ENCODE measurements at regions not wholly inside any gene's neighbourhood (a gene's known extent, or its start where the extent isn't known, plus 50 kb on each side); places are given as distances from the start of the nearest gene placed in this dataset.

GRCh38 chr6:44057238-44057930, 69.9 kb downstream of the MRPL14 start (continued):
- TF ChIP-seq KLF16 (CRISPR knock-in tag; IDR thresholded peaks at IDR 0.05): no peak
- no peak for TF ChIP-seq PBX3 (CRISPR knock-in tag; IDR thresholded peaks at IDR 0.05; ENCODE audit: borderline replicate concordance)
- TF ChIP-seq SP140L (CRISPR knock-in tag; IDR thresholded peaks at IDR 0.05; ENCODE audit: borderline replicate concordance): no peak
- no peak for TF ChIP-seq ZNF704 (CRISPR knock-in tag; IDR thresholded peaks at IDR 0.05; ENCODE audit: borderline replicate concordance)
- TF ChIP-seq ZNF33A (CRISPR knock-in tag; IDR thresholded peaks at IDR 0.05; ENCODE audit: borderline replicate concordance): no peak
- TF ChIP-seq ZNF777 (CRISPR knock-in tag; IDR thresholded peaks at IDR 0.05): no peak
- TF ChIP-seq HNRNPLL (IDR thresholded peaks at IDR 0.05; ENCODE audit: low read depth, low read length, poor library complexity, severe bottlenecking): no peak
- no peak for TF ChIP-seq PLRG1 (conservative IDR thresholded peaks at IDR 0.05)
- TF ChIP-seq ZNF780A (CRISPR knock-in tag; IDR thresholded peaks at IDR 0.05): no peak
- TF ChIP-seq ZKSCAN5 (CRISPR knock-in tag; IDR thresholded peaks at IDR 0.05): no peak
- no peak for TF ChIP-seq NR0B2 (CRISPR knock-in tag; IDR thresholded peaks at IDR 0.05)
- no peak for TF ChIP-seq ZNF710 (CRISPR knock-in tag; IDR thresholded peaks at IDR 0.05; ENCODE audit: borderline replicate concordance)
- TF ChIP-seq LBX2 (CRISPR knock-in tag; IDR thresholded peaks at IDR 0.05; ENCODE audit: borderline replicate concordance): no peak
- no peak for TF ChIP-seq ZNF281 (CRISPR knock-in tag; IDR thresholded peaks at IDR 0.05; ENCODE audit: borderline replicate concordance)
- no peak for TF ChIP-seq CBX1 (IDR thresholded peaks at IDR 0.05; ENCODE audit: low read depth)
- no peak for TF ChIP-seq ZNF510 (CRISPR knock-in tag; IDR thresholded peaks at IDR 0.05; ENCODE audit: low read depth)
- no peak for TF ChIP-seq ZBTB10 (CRISPR knock-in tag; IDR thresholded peaks at IDR 0.05; ENCODE audit: borderline replicate concordance)
